HK-2 (cell line): ENCODE measurements at regions not wholly inside any gene's neighbourhood (a gene's known extent, or its start where the extent isn't known, plus 50 kb on each side); places are given as distances from the start of the nearest gene placed in this dataset.

Source experiments
- DNase-seq: peaks from one replicate; pipeline ENCODE4 v3.0.0-alpha.2; 2018; ENCODE audit not compliant: unreplicated experiment

DNA sequence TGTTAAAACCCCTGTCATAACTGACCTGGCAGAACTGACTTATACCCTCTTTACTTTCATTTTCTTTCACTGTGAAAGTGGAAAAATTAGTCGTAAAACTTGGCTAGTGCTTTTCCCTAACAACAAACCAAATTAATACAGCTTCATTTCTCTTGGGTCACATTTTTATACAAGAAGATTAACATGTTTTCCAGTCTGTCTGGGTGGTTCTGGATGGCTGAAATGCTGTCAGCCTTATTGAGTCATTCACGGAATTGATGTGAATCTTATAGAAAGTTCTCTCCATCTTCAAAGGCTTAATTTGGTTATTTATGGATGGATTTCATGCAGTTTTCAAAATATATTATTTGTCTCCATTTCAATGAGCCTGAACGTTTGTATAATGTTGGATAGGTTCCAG is 440.0 kb downstream of the KCTD12 start:
- DNase-seq = no peak

DNA sequence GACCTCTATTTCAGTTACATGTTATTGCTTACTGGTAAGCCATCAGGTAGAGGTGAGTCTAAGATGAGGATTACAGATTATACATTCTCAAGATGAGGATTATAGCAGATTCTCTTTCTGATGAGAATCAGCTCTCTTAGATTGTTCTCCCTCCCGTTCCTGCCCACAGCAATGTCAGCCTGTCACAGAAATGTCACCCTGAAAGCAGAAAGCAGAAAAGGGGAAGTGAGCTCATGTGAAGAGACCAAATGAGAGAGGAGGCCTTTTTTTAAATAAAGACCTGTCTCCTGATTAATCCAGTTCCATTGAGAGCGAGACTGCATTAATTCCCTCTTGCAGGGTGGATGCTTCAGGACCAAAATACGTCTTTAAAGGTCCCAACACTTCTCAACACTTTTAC is 445.6 kb downstream of the KCTD12 start:
- no peak for DNase-seq

DNA sequence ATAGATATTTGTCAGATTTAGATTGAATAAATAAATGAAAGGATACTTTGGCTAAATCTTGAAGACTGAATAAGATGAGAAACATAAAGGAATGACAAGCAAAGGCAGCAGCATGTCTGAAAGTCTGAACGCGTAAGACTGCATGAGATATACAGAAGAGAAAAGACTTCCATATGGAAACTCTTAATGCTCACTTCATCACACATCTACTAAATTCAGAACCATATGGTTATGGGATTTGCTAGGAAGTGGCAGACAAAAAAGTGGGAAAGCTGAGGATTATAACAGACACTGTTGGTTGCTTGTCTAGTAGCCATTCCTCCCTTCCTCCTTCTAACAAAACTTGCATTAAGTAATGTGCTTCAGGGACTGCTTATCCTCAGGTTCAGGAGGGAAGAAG is 446.7 kb downstream of the KCTD12 start:
- no peak for DNase-seq

DNA sequence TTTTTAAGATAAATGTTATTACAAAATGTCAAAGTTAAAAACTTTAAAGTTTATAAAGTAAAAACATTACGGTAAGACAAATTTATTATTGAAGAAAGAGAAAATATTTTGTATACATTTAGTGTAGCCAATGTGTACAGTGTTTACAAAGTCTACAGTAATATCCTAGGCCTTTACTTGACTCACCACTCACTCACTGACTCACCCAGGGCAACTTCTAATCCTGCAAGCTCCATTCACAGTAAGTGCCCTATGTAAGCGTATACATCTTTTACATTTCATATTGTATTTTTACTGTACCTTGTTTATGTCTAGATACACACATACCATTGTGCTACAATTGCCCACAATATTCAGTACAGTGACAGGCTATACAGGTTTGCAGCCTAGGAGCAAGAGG is 448.2 kb downstream of the KCTD12 start:
- DNase-seq = no peak

DNA sequence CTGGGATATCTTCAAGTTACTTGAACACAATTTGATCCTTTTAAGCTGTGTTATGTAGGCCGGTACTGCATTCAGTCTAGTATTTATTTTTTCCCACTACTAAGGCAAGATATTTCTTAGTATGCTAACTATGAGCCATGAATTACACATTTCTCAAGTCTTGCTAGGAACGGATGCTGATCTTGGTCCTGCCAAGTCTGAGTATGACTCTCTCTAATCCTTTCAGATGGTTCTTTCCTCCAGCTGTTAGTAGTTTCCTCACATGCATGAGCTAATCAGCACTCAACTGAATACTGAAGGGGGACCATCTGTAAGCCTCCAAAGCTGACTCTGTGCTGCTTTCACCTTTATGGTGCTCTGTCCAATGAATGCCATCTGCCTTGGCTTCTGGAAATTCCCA is 460.3 kb downstream of the KCTD12 start:
- DNase-seq = no peak

DNA sequence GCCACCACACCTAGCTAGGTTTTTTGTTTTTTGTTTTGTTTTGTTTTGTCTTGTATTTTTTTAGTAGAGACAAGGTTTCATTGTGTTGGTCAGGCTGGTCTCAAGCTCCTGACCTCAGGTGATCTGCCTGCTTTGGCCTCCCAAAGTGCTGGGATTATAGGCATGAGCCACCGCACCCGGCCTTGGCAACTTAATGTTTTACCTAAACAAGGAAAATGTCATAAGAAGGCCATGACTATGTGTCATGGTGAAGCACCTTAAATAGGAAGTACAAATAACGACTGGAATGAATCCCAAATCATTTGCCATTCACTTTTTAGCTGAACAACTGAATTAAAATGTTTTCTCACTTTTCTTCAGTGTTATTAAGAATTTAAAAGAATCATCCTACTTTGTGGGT is 465.2 kb downstream of the KCTD12 start:
- no peak for DNase-seq

DNA sequence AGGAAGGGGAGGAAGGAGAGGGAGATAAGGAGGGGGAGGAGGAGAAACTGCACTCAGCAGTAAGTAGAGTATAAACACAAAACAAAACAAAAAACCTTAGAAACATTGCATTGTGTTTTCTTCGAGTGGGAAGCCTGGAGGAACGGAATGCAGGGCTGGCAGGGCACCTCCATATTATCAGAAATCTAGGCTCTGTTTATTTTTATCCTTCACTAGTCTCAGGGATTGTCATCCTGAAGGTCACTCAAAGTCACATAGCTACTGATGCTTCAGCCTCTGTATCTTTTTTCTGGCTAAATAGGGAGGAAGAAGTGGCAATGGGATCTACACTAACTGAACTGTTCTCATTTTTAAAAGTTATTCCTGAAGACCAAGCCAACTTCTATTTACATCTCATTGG is 467.8 kb downstream of the KCTD12 start:
- no peak for DNase-seq

DNA sequence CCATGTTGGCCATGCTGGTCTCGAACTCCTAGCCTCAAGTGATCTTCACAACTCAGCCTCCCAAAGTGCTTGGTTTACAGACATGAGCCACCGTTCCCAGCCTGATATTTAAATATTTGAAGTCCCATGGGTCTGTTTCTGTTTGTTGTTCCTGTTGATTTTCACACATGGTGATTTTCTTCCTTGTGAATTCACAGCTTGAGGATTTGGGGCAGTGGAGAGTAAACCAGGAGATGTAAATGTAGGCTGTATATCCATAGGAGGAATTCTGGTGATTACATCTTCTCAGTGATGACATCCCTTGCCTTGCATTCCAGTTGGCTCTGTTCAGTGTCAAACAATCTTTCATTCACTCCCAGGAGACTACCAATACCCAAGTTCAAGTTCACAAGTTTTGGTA is 471.9 kb downstream of the KCTD12 start:
- DNase-seq = no peak

DNA sequence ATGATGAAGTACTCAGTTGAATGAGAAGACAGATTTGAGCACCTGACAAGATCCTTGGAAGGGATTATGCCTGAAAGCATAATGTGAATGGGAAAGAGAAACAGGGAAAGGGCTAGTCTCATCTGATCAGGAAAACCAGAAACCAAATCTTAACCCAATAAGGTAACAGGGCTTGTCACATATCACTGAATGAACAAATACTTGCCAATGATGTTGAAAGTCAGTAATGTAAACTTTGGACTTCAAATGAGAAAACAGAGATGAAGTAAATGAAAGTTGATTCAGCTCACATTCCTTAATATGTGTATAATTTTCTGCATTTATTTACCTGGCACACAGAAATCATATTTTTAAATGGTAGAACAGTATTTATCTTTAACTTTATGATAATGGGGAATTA is 480.0 kb downstream of the KCTD12 start:
- no peak for DNase-seq

DNA sequence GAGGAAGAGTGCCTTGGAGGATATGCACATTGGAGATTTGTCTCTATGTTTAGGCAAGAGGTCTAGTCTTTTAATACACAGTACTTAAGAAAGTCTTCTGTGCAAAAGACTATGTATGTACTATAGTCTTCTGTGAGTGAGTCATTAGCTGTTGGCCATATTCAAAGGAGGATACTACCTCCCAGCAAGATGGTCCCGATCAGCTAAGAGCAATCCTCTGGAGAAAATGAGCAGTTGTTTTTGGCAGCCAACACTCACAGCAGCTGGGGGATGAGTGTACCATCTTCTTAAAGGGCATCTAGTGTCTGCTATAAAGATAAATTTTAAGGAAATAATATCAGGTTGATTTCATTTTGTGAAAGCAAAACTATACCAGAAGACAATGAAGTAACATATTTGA is 487.8 kb downstream of the KCTD12 start:
- DNase-seq = no peak

DNA sequence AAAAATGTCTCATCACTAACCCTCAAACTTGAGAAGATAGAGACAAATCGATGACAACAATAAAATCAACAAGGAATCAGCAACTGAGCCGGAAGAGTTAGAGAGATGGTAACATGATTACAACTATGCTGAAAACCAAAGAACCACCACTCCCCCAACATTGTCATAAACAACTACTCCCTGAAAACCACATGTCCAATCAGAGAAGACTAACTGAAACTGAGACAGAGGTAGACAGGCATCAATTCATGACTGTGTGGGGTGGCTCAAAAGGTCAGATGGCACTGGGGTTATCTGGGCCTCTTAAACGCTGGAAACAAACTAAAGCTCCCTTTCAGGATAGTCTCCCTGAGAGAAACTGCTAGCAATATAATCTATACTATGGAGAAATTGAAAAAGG is 488.8 kb downstream of the KCTD12 start:
- no peak for DNase-seq

DNA sequence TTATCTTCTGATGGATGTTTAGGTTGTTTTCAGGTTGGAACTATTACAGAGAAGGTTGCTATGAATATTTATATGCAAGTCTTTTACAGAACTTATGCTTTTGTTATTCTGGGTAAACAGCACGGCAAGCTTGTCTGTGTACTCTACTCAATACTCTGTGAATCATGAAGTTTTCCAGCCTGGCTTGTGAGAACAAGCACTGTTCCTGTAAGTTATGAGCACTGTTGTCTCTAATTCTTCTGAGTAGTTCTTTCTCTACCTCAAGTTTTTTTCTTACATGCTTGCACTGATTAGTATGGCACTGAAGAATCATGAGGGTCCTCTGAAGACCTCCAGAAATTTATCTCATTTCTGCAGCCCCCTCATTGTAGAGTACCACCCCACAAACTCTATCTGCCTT is 496.9 kb downstream of the KCTD12 start:
- DNase-seq = no peak

DNA sequence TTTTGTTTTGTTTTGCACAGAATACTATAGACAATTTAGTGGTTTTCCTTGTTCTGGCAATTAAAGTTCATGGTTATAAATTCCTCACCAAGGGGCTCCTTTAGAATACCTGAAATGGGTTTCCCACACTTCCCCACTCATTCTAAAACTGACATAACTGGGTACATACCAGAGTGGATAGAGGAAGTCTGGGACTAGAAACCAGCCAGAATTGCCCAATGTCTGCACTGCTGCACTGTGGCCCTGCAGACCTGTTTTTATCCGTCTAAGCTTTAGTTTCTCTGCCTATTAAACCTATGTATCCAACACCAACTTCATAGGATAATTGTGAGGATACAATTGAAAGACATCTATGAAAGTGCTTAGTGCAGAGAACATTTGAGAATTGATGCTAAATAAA is 498.6 kb downstream of the KCTD12 start:
- DNase-seq = no peak

DNA sequence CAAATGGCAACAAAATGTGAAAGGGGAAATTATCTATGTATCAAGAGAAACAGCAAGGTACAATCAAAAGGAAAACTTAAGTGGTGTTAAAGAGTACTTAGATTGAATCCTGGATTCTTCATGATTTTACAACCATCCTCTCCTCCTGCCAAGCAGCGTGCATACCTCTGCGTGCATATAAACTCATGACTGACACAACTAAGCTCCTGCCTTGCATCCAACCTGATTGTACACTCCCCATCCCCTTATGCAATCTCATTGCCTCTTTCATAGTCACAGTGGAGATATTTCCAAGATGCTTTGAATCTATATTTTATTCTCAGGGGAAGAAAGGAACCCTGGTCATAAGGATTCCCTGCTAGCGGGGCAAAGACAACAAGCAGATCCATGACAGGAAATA is 499.9 kb downstream of the KCTD12 start:
- DNase-seq = no peak

DNA sequence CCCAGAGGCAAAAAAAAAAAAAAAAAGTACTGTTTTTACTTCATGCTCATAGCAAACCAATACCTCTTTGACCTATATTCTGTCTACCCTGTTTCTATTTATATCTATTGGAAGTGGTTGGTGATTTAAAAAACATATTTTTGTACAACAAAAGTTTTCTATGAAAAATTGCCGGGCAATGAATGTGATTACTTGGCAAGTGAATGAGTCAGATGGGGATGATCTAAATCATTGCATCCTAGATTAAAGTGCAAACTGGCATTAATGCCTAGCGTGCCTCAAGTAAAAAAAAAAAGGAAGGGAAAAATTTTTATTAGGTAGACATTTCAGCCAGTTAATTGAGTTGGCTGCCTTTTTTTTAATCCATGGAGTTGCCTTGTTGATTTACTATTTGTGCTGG is 500.6 kb downstream of the KCTD12 start:
- DNase-seq = no peak

DNA sequence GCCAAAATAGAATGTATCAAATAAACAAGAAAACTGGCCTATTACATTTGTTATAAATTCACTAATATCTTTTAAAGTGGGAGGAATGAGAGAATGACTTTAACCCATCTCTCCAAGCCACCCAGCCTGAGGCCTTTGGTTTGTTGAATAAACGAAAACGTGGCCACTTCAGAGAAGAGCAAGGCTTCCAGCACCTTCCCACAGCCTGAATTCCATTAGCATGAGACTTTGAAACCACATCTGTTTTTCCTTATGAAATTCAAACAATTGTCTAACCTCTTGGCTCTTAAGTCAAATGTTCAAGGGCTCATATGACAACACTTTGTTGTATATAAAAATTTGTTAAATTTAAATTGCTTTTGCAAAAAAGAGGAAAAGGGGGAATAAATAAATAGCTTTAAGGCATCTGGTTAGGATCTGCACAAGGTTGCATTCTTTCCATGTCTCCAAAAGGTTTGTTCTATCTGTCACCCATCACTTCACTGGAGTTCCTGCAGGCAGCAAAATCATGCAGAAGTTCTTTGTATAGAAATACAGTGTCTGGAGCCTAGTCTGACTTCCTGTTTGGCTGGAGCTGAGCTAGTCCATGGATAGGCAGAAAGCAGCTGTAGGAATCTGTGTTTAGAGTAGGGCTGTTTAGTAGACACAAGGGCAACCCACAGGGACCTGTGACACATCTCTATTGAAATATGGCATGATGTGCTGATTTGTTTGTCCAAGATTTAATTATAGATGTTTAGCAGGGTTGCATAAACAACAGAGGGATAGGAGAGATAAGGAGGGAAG is 502.3 kb downstream of the KCTD12 start:
- peak; percentile 4 for DNase-seq

DNA sequence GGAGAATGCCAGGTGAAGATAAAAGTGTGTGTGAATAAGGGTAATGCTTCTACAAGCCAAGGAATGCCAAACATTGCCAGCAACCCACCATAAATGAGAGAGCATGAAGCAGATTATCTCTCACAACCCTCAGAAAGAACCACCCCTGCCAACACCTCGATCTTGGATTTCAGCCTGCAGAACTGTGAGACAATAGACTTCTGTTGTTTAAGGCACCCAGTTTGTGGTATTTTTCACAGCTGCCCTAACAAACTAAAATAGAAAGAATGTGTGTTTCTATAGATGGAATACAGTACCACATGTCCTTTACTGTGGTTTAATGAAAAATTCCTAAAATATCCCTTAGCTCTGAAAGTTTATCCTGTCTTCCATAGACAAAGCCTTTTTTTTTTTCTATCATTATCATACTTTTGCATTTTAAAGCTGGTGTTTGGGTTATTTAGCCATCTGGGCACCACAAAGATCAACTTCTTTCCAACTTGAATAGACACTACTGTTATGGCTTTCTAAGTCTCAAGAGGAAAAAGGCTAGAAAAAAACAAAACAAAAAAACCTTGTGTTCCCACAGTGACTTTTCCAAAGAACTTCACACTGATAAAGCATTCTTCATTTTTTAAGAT is 505.6 kb downstream of the KCTD12 start:
- DNase-seq = no peak

DNA sequence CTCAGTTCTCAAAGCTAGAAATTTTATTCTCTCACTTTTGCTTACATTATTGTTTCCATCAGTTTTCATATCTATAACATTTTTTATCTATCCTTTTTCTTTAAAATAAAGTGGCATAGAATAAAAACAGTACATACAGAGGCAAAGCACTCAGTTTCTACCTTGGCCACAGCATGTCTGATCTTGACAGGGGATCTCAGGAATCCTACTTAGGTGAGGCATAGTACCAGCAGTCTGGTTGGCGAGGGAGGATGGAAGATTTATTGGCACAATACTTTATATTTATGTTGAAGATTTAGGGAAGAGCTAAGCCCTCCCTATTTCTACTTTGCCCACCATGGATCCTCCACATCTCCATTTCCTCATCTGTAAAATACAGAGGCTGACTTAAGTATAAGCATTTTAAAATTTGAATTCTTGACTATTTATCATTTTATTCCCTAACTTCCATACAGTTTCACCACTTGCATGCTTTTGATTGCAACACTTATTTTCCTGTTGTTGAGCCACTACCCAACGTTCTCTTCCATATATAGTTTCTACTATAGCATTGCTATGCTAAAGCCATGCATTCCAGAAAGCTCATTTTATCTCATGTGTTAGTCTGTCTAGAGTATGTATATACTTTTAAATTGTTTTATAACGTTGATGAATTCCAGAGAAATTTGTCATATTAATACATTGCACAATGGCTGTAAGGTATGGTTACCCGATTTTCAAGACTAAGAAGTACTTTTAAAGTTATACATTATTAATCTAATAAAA is 506.7 kb downstream of the KCTD12 start:
- DNase-seq = no peak

DNA sequence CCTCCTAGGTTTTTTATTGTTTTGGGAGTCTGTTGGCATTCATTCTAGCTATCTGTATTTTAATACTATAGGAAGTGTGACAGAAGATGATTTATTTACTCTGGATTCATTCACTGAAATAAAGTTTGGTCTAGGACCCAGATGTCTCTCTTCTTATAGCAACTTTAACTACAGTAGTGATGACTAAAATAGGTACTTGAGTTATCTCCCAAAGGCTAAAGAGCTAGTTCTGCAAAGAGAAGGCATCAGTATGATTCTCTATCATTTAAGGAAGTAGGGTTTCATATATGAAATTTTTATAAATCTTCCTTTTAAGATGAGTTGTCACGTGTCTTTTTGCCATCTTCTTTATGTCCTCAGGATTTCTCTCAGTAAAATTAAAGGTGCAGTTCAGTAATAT is 507.4 kb downstream of the KCTD12 start:
- no peak for DNase-seq

DNA sequence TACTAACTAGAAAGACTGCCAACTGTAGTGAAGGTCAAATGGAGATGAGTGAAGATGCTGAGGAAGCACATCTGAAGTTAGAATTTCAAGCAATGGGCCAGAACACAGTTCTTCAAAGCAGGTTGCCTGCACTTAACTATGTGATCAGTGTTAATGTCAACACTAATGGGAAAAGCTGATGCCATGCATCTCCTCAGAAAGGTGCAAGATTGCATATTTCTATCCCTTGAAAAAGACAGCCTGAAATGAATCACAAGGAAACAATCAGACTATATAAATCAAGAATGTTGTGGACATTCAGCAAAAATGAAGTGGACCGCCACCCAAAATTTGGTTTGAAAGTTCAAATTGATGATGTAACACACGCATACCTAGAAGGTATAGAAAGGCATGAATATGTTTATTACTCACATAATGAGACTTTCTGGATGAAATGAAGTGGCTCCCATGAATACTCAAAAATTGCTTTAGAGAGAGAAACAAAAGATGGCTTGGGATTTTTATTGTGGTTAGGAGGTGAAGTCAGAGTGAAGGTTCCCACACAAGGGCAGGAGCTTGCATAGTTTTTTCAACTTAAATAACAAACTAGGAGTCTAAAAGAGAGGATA is 522.4 kb downstream of the KCTD12 start:
- no peak for DNase-seq

DNA sequence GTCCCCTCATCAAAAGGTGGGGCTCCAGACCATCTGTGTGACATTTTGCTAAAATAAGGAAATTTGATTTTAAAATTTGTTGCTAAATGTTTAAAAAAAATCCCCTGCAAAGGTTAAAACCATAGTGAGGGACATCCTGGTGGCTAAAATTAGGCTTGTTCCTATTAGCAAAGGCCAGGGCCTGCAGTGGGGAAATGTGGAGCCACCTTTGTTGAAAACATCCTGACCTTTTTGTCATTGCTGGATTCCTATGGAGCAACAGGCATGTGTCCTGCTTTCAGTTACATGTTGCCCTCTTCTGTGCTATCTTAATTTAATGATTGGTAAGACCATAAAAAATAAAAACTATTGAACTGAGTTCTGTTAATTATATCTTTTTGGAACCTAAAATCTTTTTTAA is 524.3 kb downstream of the KCTD12 start:
- DNase-seq = no peak

DNA sequence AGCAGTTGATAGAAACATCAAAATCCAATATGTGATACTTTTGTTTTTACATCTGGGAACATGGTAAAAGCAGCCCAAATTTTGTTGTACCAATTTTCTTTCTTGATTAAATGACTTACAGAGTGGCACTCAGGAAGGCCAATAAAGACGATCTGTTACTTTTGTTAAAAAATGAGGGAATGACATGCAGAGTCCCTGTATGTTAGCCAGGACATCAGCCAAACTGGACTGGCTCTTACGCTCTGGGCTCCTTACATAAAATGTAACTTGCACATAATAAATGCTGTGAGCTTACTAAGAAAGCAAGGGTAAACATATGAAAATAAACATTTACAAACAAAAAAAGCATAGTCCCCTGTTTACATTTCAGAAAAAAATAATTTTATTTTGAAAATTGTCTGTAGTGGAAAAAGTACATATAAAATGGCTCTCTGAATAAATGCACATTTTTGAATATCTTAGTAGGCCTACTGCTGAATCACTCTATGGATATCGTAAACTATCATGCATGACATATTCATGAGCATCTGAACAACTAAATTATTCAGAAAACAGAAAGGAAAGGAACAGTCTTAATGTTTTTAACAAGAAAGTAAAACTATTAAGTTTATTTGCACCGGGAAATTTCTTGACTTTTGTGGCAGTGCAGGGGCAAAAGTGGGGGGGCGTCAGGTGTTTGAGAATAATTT is 534.5 kb downstream of the KCTD12 start:
- no peak for DNase-seq
